GM12892 (cell line): ENCODE measurements at regions not wholly inside any gene's neighbourhood (a gene's known extent, or its start where the extent isn't known, plus 50 kb on each side); places are given as distances from the start of the nearest gene placed in this dataset.

Experiments
- POLR2A ChIP-seq: IDR thresholded peaks from 2 replicates; pipeline ENCODE4 v1.6.1; 2011; ENCODE audit warnings: low read depth, low read length, control low read depth
- POLR2AphosphoS5 ChIP-seq: IDR thresholded peaks from 2 replicates; pipeline ENCODE4 v1.6.1; 2011; ENCODE audit warnings: low read depth, low read length, control low read depth
- TAF1 ChIP-seq: IDR thresholded peaks from 2 replicates; pipeline ENCODE4 v1.6.1; 2011; ENCODE audit warnings: low read depth, mild to moderate bottlenecking, control low read depth, low read length, borderline replicate concordance

GRCh38 chr6:113168057-113168456 lies 689.1 kb upstream of the MARCKS start:
- TF ChIP-seq POLR2A (no peak), POLR2AphosphoS5 (no peak), TAF1 (no peak)
